ENCODE measurements at regions not wholly inside any gene's neighbourhood (a gene's known extent, or its start where the extent isn't known, plus 50 kb on each side); places are given as distances from the start of the nearest gene placed in this dataset.

DNA sequence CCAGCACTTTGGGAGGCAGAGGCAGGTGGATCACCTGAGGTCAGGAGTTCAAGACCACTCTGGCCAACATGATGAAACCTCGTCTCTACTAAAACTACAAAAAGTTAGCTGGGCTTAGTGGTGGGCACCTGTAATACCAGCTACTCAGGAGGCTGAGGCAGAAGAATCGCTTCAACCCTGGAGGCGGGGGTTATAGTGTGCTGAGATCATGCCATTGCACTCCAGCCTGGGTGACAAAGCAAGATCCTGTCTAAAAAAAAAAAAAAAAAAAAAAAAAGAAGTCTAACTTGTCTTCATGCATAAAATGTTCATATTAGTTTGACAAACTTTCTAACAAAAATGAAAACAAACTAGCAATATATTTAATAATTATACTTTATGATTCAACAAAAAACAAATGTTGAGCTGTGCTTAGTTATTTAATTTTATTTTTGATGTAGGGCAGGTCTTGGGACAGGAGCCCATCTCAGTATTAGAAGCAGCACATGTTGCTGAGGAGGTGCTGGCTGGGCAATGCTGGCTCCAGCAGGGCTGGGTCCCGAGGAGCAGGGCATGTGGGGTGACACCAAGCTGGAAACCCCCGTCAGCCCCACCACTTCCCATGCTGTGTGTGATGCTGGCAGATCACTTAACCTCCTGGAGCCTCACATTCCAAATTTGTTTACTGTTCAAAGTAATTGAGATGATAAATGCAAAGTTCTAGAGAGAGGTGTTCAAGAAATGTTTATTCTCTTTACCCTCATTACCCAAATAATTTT lies 335.3 kb upstream of the KLF6 start:
- H3K27ac ChIP-seq = peak overlapping the region; percentile 51
- DNase-seq = no peak
- intact Hi-C loops (cut with DNase I) = no loop called here
- no peaks in the 10 kb centered on the region for H3K27me3 ChIP-seq (ENCODE audit: low read depth)
- H3K4me3 ChIP-seq = no peak overlapping the region
- H3K9me3 ChIP-seq = no peaks in the 10 kb centered on the region
- ATAC-seq = peak in 1 of 2 donors; percentile 57
- H3K4me1 ChIP-seq = peaks cover 13% of the 10 kb centered on the region
- TF ChIP-seq, protein P1, sequence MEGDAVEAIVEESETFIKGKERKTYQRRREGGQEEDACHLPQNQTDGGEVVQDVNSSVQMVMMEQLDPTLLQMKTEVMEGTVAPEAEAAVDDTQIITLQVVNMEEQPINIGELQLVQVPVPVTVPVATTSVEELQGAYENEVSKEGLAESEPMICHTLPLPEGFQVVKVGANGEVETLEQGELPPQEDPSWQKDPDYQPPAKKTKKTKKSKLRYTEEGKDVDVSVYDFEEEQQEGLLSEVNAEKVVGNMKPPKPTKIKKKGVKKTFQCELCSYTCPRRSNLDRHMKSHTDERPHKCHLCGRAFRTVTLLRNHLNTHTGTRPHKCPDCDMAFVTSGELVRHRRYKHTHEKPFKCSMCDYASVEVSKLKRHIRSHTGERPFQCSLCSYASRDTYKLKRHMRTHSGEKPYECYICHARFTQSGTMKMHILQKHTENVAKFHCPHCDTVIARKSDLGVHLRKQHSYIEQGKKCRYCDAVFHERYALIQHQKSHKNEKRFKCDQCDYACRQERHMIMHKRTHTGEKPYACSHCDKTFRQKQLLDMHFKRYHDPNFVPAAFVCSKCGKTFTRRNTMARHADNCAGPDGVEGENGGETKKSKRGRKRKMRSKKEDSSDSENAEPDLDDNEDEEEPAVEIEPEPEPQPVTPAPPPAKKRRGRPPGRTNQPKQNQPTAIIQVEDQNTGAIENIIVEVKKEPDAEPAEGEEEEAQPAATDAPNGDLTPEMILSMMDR (IDR thresholded peaks at IDR 0.05) = no peak
- H3K36me3 ChIP-seq = no peaks in the 10 kb centered on the region

DNA sequence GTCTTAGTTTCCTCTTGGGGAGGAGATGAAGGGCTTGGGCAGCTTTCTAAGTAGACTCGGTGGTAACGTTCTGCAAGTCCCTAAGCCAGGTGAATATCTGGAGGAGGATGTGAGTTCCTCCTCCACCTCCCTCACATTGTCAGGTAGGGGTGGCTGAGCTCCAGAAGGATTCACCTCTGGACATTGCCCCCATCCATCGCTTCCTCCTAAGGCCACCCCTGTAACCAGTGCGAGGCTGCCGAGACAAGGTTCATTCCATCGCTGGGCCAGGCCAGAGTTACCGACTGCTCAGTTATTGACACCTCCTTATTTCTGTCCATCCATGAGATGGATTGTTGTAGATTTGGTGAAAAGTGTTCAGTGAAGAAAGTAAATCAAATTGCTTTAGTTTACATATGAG lies 334.1 kb upstream of the KLF6 start:
- H3K4me1 ChIP-seq = peaks cover 13% of the 10 kb centered on the region
- intact Hi-C loops (cut with DNase I) = no loop called here
- H3K9me3 ChIP-seq = no peaks in the 10 kb centered on the region
- no peak overlapping the region for H3K27ac ChIP-seq
- H3K36me3 ChIP-seq = no peaks in the 10 kb centered on the region
- H3K4me3 ChIP-seq = no peak overlapping the region
- H3K27me3 ChIP-seq (ENCODE audit: low read depth) = no peaks in the 10 kb centered on the region
- no peak for ATAC-seq
- TF ChIP-seq, protein P1 (IDR thresholded peaks at IDR 0.05) = no peak
- DNase-seq = no peak

DNA sequence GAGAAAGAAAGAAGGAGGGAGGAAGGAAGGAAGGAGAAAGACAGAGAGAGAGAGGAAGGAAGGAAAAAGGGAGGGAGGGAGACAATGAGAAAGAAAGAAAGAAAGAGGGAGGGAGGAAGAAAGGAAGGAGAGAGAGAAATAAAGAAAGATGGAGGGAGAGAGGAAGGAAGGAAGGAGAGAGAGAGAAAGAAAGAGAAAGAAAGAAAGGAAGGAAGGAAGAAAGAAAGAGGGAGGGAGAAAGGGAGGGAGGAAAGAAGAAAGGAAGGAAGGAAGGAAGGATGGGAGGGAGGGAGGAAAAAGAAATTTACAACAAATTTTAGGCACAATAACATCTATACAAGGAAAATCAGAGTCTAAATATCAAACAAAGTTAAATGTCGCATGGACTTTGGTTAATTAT lies 332.6 kb upstream of the KLF6 start:
- Histone ChIP-seq H3K36me3 (no peaks in the 10 kb centered on the region), H3K27me3 (ENCODE audit: low read depth) (no peaks in the 10 kb centered on the region), H3K4me1 (peaks cover 13% of the 10 kb centered on the region), H3K4me3 (no peak overlapping the region), H3K9me3 (no peaks in the 10 kb centered on the region), H3K27ac (no peak overlapping the region)
- no peak for DNase-seq
- ATAC-seq = no peak
- intact Hi-C loops (cut with DNase I) = no loop called here
- TF ChIP-seq, protein P1 (IDR thresholded peaks at IDR 0.05) = no peak

DNA sequence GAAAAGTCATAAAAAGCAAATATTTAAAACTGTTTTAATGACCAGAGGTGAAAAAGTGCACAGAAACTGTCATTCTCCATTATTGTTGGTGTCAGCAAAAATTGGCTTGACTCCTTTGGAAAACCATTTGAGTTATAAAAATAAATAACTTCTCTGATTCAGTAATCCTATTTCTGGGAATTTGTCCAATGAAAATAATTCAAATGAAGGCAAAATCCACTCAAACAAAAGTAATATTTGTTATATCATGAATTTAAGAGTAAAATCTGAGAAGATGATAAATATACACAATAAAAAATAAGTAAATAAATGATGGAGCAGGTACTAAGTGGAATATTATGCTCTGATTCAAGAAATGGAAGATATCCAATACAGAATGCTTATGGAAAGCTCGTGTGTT lies 326.6 kb upstream of the KLF6 start:
- Histone ChIP-seq H3K9me3 (no peaks in the 10 kb centered on the region), H3K4me1 (no peaks in the 10 kb centered on the region), H3K4me3 (no peak overlapping the region), H3K27me3 (ENCODE audit: low read depth) (no peaks in the 10 kb centered on the region), H3K27ac (no peak overlapping the region), H3K36me3 (no peaks in the 10 kb centered on the region)
- ATAC-seq (no peak), DNase-seq (no peak)
- intact Hi-C loops (cut with DNase I) = no loop called here
- TF ChIP-seq, protein P1 (IDR thresholded peaks at IDR 0.05) = no peak

DNA sequence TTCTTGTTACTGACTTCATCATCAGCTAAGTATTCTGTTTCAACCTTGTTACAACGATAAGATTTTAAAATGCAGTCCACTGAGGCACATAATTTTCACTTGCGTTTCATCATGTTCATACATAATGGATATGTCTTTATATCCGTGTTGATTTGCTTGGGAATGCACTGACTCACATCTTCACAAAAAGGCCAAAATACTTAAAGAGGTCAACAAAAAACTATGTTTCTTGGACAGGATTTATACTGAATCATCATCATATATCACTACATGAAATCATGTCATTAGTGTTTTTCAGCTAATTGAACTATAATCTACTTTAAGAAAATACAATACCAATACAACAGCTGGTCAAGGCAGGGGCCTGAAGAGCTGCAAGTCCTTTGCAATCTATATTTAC lies 324.5 kb upstream of the KLF6 start:
- Histone ChIP-seq H3K27ac (no peak overlapping the region), H3K4me3 (no peak overlapping the region), H3K9me3 (no peaks in the 10 kb centered on the region), H3K27me3 (ENCODE audit: low read depth) (no peaks in the 10 kb centered on the region), H3K4me1 (no peaks in the 10 kb centered on the region), H3K36me3 (no peaks in the 10 kb centered on the region)
- intact Hi-C loops (cut with DNase I) = no loop called here
- no peak for DNase-seq
- TF ChIP-seq, protein P1 (IDR thresholded peaks at IDR 0.05) = no peak
- no peak for ATAC-seq

Data from lower lobe of right lung (tissue), 2 donors.